Transverse colon (tissue), 4 donors: ENCODE measurements at regions not wholly inside any gene's neighbourhood (a gene's known extent, or its start where the extent isn't known, plus 50 kb on each side); places are given as distances from the start of the nearest gene placed in this dataset.

Source experiments
- CTCF ChIP-seq, 5 experiments: fragments of 200-600 bp in 3 of 5; fragments of 450-650 bp in 2 of 5; sonication (generic) in 3 of 5; IDR thresholded peaks; 1 replicate in 2 of 5; 2 replicates in 3 of 5; pipeline ENCODE4 v1.5.1; 2016 to 2017; ENCODE audit warnings: antibody characterized with exemption in 5 of 5, inconsistent platforms in 3 of 5, mild to moderate bottlenecking in 2 of 5, moderate library complexity in 1 of 5
- EP300 ChIP-seq: sonication (generic); formaldehyde crosslinking; IDR thresholded peaks from one replicate; pipeline ENCODE4 v1.6.1; 2017; ENCODE audit warnings: antibody characterized with exemption, low read depth
- POLR2AphosphoS5 ChIP-seq, 3 donors: sonication (generic); formaldehyde crosslinking; IDR thresholded peaks; one replicate each; pipeline ENCODE4 v1.6.1; 2016; ENCODE audit warnings: antibody characterized with exemption in 3 of 3

GRCh38 chr7:18361756-18362155 lies 133.8 kb upstream of the HDAC9 start:
- TF ChIP-seq EP300 (no peak), CTCF (IDR thresholded peaks at IDR 0.05) (no peak), POLR2AphosphoS5 (IDR thresholded peaks at IDR 0.05) (no peak)
